Putamen (tissue), 1 donor: ENCODE measurements at regions not wholly inside any gene's neighbourhood (a gene's known extent, or its start where the extent isn't known, plus 50 kb on each side); places are given as distances from the start of the nearest gene placed in this dataset.
A peak's percentile ranks its signal among the peaks of the same experiment; 100 is the strongest.
"Not testable (repeated sequence)": the region's sequence is repeated elsewhere in the genome, so short reads cannot be mapped to it uniquely, and the experiment has no call there.

Experiments used
- DNase-seq: peaks from one replicate; pipeline ENCODE4 v3.0.0-alpha.2; 2016; ENCODE audit warnings: low spot score

GRCh38 chr6:81340946-81341345 is 411.5 kb downstream of the TENT5A start:
- DNase-seq, result no peak

- no peak for DNase-seq
These were observed 421.0 kb downstream of the TENT5A start for GRCh38 chr6:81331526-81331925.

GRCh38 chr6:81328700-81329099 is 423.8 kb downstream of the TENT5A start:
- DNase-seq, result no peak

GRCh38 chr6:81326881-81327561 is 425.5 kb downstream of the TENT5A start:
- DNase-seq, result peak; percentile 6

GRCh38 chr6:81309811-81310210 is 442.7 kb downstream of the TENT5A start:
- DNase-seq, result no peak

GRCh38 chr6:81308577-81309279 is 443.8 kb downstream of the TENT5A start:
- DNase-seq, result no peak

- DNase-seq, result no peak
These were observed 444.7 kb downstream of the TENT5A start for GRCh38 chr6:81307651-81308214.

- no peak for DNase-seq
These were observed 448.0 kb downstream of the TENT5A start for GRCh38 chr6:81304466-81304865.

- DNase-seq, result no peak
These were observed 451.5 kb downstream of the TENT5A start for GRCh38 chr6:81300961-81301360.

GRCh38 chr6:81298751-81299150 is 453.7 kb downstream of the TENT5A start:
- no peak for DNase-seq

- DNase-seq, result no peak
These were observed 457.2 kb downstream of the TENT5A start for GRCh38 chr6:81295310-81295709.

GRCh38 chr6:81293896-81294295 is 458.6 kb downstream of the TENT5A start:
- no peak for DNase-seq

- DNase-seq, result no peak
These were observed 463.3 kb downstream of the TENT5A start for GRCh38 chr6:81289229-81289628.

GRCh38 chr6:81265106-81265505 is 487.4 kb downstream of the TENT5A start:
- DNase-seq, result no peak

GRCh38 chr6:81263531-81264168 is 488.8 kb downstream of the TENT5A start:
- no peak for DNase-seq

GRCh38 chr6:81262656-81263055 is 489.8 kb downstream of the TENT5A start:
- no peak for DNase-seq

GRCh38 chr6:81256223-81256622 is 496.3 kb downstream of the TENT5A start:
- DNase-seq, result not testable (repeated sequence)

GRCh38 chr6:81253821-81254220 is 498.7 kb downstream of the TENT5A start:
- DNase-seq, result no peak

- no peak for DNase-seq
These were observed 500.2 kb downstream of the TENT5A start for GRCh38 chr6:81252231-81252630.

GRCh38 chr6:81246200-81246599 is 506.3 kb downstream of the TENT5A start:
- DNase-seq, result no peak

- no peak for DNase-seq
These were observed 509.9 kb downstream of the TENT5A start for GRCh38 chr6:81242624-81243023.

GRCh38 chr6:81241126-81242041 is 511.1 kb downstream of the TENT5A start:
- DNase-seq, result no peak
